Stimulated activated CD8-positive, alpha-beta memory T cell treated with anti-CD3 and anti-CD28 coated beads, Interleukin-7, amount 100 ng/mL, for 48 hours (primary cell): ENCODE measurements at regions not wholly inside any gene's neighbourhood (a gene's known extent, or its start where the extent isn't known, plus 50 kb on each side); places are given as distances from the start of the nearest gene placed in this dataset.

Experiments
- DNase-seq, 2 donors: peaks; one replicate each; pipeline ENCODE4 v3.0.0-alpha.2; 2020; ENCODE audit warnings: low read depth in 1 of 2; ENCODE audit errors: extremely low read depth in 1 of 2

GRCh38 chr9:7960320-7961050, 160.9 kb upstream of the DMAC1 start:
- no peak for DNase-seq

GRCh38 chr9:7957803-7958202, 158.2 kb upstream of the DMAC1 start:
- no peak for DNase-seq

- no peak for DNase-seq
These were observed 148.0 kb upstream of the DMAC1 start for GRCh38 chr9:7947577-7947976.

GRCh38 chr9:7946458-7946857, 146.9 kb upstream of the DMAC1 start:
- no peak for DNase-seq

GRCh38 chr9:7944572-7944971, 145.0 kb upstream of the DMAC1 start:
- DNase-seq = no peak

GRCh38 chr9:7937761-7938491, 138.3 kb upstream of the DMAC1 start:
- no peak for DNase-seq

GRCh38 chr9:7936996-7937395, 137.4 kb upstream of the DMAC1 start:
- no peak for DNase-seq

- no peak for DNase-seq
These were observed 136.6 kb upstream of the DMAC1 start for GRCh38 chr9:7936163-7936562.

GRCh38 chr9:7935681-7936080, 136.1 kb upstream of the DMAC1 start:
- no peak for DNase-seq

GRCh38 chr9:7932767-7933166, 133.2 kb upstream of the DMAC1 start:
- DNase-seq = no peak

GRCh38 chr9:7930613-7931012, 131.0 kb upstream of the DMAC1 start:
- DNase-seq = no peak

- DNase-seq = no peak
These were observed 122.1 kb upstream of the DMAC1 start for GRCh38 chr9:7921545-7922197.

- DNase-seq = no peak
These were observed 112.5 kb upstream of the DMAC1 start for GRCh38 chr9:7912037-7912535.

- DNase-seq = no peak
These were observed 110.9 kb upstream of the DMAC1 start for GRCh38 chr9:7910426-7911020.

GRCh38 chr9:7909537-7909936, 110.0 kb upstream of the DMAC1 start:
- DNase-seq = no peak

GRCh38 chr9:7907551-7908337, 108.2 kb upstream of the DMAC1 start:
- no peak for DNase-seq

GRCh38 chr9:7906783-7907550, 107.4 kb upstream of the DMAC1 start:
- DNase-seq = no peak

- DNase-seq = no peak
These were observed 102.0 kb upstream of the DMAC1 start for GRCh38 chr9:7901621-7902020.

GRCh38 chr9:7900541-7900940, 101.0 kb upstream of the DMAC1 start:
- no peak for DNase-seq

GRCh38 chr9:7899753-7900152, 100.2 kb upstream of the DMAC1 start:
- no peak for DNase-seq
